ENCODE measurements at regions not wholly inside any gene's neighbourhood (a gene's known extent, or its start where the extent isn't known, plus 50 kb on each side); places are given as distances from the start of the nearest gene placed in this dataset.

- TF ChIP-seq CTCF (IDR thresholded peaks at IDR 0.05): no peak
Measured at GRCh38 chr18:37631422-37631821, 65.8 kb upstream of the CELF4 start.

GRCh38 chr18:37630334-37630733, 64.7 kb upstream of the CELF4 start:
- Histone ChIP-seq H3K27me3 (ENCODE audit: low read depth) (no peaks in the 10 kb centered on the region), H3K27ac (no peak overlapping the region), H3K4me1 (no peaks in the 10 kb centered on the region), H3K9me3 (no peaks in the 10 kb centered on the region), H3K4me3 (no peak overlapping the region), H3K36me3 (no peaks in the 10 kb centered on the region)
- DNase-seq (no peak), ATAC-seq (no peak)
- intact Hi-C loops (cut with DNase I): no loop called here
- TF ChIP-seq CTCF (IDR thresholded peaks at IDR 0.05): no peak

More at GRCh38 chr18:37631422-37631821, 65.8 kb upstream of the CELF4 start:
- H3K36me3 ChIP-seq: no peaks in the 10 kb centered on the region
- ATAC-seq: no peak
- H3K27me3 ChIP-seq (ENCODE audit: low read depth): no peaks in the 10 kb centered on the region
- H3K9me3 ChIP-seq: no peaks in the 10 kb centered on the region
- H3K4me3 ChIP-seq: no peak overlapping the region
- H3K4me1 ChIP-seq: no peaks in the 10 kb centered on the region
- intact Hi-C loops (cut with DNase I): no loop called here
- H3K27ac ChIP-seq: no peak overlapping the region
- no peak for DNase-seq

- no peaks in the 10 kb centered on the region for H3K9me3 ChIP-seq
- no peak overlapping the region for H3K4me3 ChIP-seq
- no peaks in the 10 kb centered on the region for H3K27me3 ChIP-seq (ENCODE audit: low read depth)
- no peak for TF ChIP-seq CTCF (IDR thresholded peaks at IDR 0.05)
- H3K36me3 ChIP-seq: no peaks in the 10 kb centered on the region
- ATAC-seq: no peak
- DNase-seq: no peak
- no peak overlapping the region for H3K27ac ChIP-seq
- no peaks in the 10 kb centered on the region for H3K4me1 ChIP-seq
- intact Hi-C loops (cut with DNase I): no loop called here
Measured at GRCh38 chr18:37628470-37629220, 63.0 kb upstream of the CELF4 start.

- H3K27ac ChIP-seq: no peak overlapping the region
- TF ChIP-seq CTCF (IDR thresholded peaks at IDR 0.05): no peak
- no peaks in the 10 kb centered on the region for H3K27me3 ChIP-seq (ENCODE audit: low read depth)
- no peak overlapping the region for H3K4me3 ChIP-seq
- DNase-seq: no peak
- H3K36me3 ChIP-seq: no peaks in the 10 kb centered on the region
- H3K4me1 ChIP-seq: no peaks in the 10 kb centered on the region
- intact Hi-C loops (cut with DNase I): no loop called here
- H3K9me3 ChIP-seq: no peaks in the 10 kb centered on the region
- no peak for ATAC-seq
Measured at GRCh38 chr18:37624318-37624717, 58.7 kb upstream of the CELF4 start.

GRCh38 chr18:37619964-37620363, 54.4 kb upstream of the CELF4 start:
- H3K9me3 ChIP-seq: no peaks in the 10 kb centered on the region
- ATAC-seq: no peak
- H3K27ac ChIP-seq: no peak overlapping the region
- no peak for TF ChIP-seq CTCF (IDR thresholded peaks at IDR 0.05)
- intact Hi-C loops (cut with DNase I): no loop called here
- no peaks in the 10 kb centered on the region for H3K36me3 ChIP-seq
- no peaks in the 10 kb centered on the region for H3K27me3 ChIP-seq (ENCODE audit: low read depth)
- H3K4me1 ChIP-seq: no peaks in the 10 kb centered on the region
- DNase-seq: no peak
- H3K4me3 ChIP-seq: no peak overlapping the region
